SK-N-SH treated with all-trans-retinoic acid at 6 μM for 48 hours (cell line): ENCODE measurements at regions not wholly inside any gene's neighbourhood (a gene's known extent, or its start where the extent isn't known, plus 50 kb on each side); places are given as distances from the start of the nearest gene placed in this dataset.
"Not testable (repeated sequence)": the region's sequence is repeated elsewhere in the genome, so short reads cannot be mapped to it uniquely, and the experiment has no call there.

Source experiments
- ATAC-seq: fragments of 200-7000 bp; cut with Tn5 transposase; 3 replicates; pipeline ENCODE4 v1.9.1; 2020; ENCODE audit warnings: mild to moderate bottlenecking, moderate library complexity
- BACH2 ChIP-seq: fragments of 250-450 bp; sonication (Bioruptor Pico); IDR thresholded peaks from 2 replicates; pipeline ENCODE4 v1.9.0; 2021; ENCODE audit warnings: mild to moderate bottlenecking, borderline replicate concordance
- CSDC2 ChIP-seq: fragments of 250-450 bp; sonication (Bioruptor Pico); IDR thresholded peaks from 2 replicates; pipeline ENCODE4 v1.5.0; 2020; ENCODE audit warnings: mild to moderate bottlenecking, moderate library complexity
- ISL1 ChIP-seq: fragments of 250-450 bp; sonication (Bioruptor Pico); IDR thresholded peaks from 2 replicates; pipeline ENCODE4 v2.1.2; 2022; ENCODE audit warnings: mild to moderate bottlenecking, moderate library complexity
- OSR1 ChIP-seq: fragments of 250-450 bp; sonication (Bioruptor Pico); IDR thresholded peaks from 2 replicates; pipeline ENCODE4 v1.8.0; 2022; ENCODE audit warnings: moderate library complexity, mild to moderate bottlenecking, inconsistent platforms
- PPARA ChIP-seq: fragments of 250-450 bp; sonication (Bioruptor Pico); IDR thresholded peaks from 2 replicates; pipeline ENCODE4 v1.5.0; 2020; ENCODE audit warnings: mild to moderate bottlenecking, borderline replicate concordance
- RARB ChIP-seq: fragments of 250-450 bp; sonication (Bioruptor Pico); IDR thresholded peaks from 2 replicates; pipeline ENCODE4 v1.8.0; 2021; ENCODE audit warnings: mild to moderate bottlenecking, moderate library complexity
- SNAI2 ChIP-seq: fragments of 250-450 bp; sonication (Bioruptor Pico); IDR thresholded peaks from 2 replicates; pipeline ENCODE4 v1.5.0; 2020; ENCODE audit warnings: mild to moderate bottlenecking, moderate library complexity
- TCF4 ChIP-seq: fragments of 250-450 bp; sonication (Bioruptor Pico); IDR thresholded peaks from 2 replicates; pipeline ENCODE4 v1.8.0; 2021; ENCODE audit warnings: mild to moderate bottlenecking, moderate library complexity, borderline replicate concordance
- TOX ChIP-seq: fragments of 250-450 bp; sonication (Bioruptor Pico); IDR thresholded peaks from 2 replicates; pipeline ENCODE4 v1.8.0; 2021; ENCODE audit warnings: mild to moderate bottlenecking, moderate library complexity, borderline replicate concordance
- ZC3H10 ChIP-seq: fragments of 250-450 bp; sonication (Bioruptor Pico); IDR thresholded peaks from 2 replicates; pipeline ENCODE4 v1.5.1; 2021; ENCODE audit warnings: mild to moderate bottlenecking, moderate library complexity
- ZFP3 ChIP-seq: fragments of 250-450 bp; sonication (Bioruptor Pico); IDR thresholded peaks from 2 replicates; pipeline ENCODE4 v1.5.0; 2020; ENCODE audit warnings: mild to moderate bottlenecking, moderate library complexity
- ZFP30 ChIP-seq: fragments of 450-650 bp; formaldehyde crosslinking; IDR thresholded peaks from 2 replicates; pipeline ENCODE4 v1.5.0; 2022; ENCODE audit warnings: mild to moderate bottlenecking, moderate library complexity
- ZNF565 ChIP-seq: fragments of 450-650 bp; formaldehyde crosslinking; conservative IDR thresholded peaks from 2 replicates; pipeline ENCODE4 v1.5.0; 2020; ENCODE audit warnings: low read depth, mild to moderate bottlenecking, moderate library complexity
- ZNF70 ChIP-seq: fragments of 450-650 bp; formaldehyde crosslinking; IDR thresholded peaks from 2 replicates; pipeline ENCODE4 v1.5.0; 2020; ENCODE audit warnings: mild to moderate bottlenecking, moderate library complexity
- ZNF8 ChIP-seq: fragments of 450-650 bp; formaldehyde crosslinking; IDR thresholded peaks from 2 replicates; pipeline ENCODE4 v1.5.0; 2020; ENCODE audit warnings: mild to moderate bottlenecking, moderate library complexity
- TF ChIP-seq, protein P1 (sequence below): fragments of 250-450 bp; sonication (Bioruptor Pico); IDR thresholded peaks from 2 replicates; pipeline ENCODE4 v1.5.1; 2021; ENCODE audit warnings: mild to moderate bottlenecking, moderate library complexity
- TF ChIP-seq, protein P2 (sequence below): fragments of 250-450 bp; sonication (Bioruptor Pico); IDR thresholded peaks from 2 replicates; pipeline ENCODE4 v1.8.0; 2020; ENCODE audit warnings: mild to moderate bottlenecking, moderate library complexity, borderline replicate concordance
- TF ChIP-seq, protein P3 (sequence below): fragments of 250-450 bp; sonication (Bioruptor Pico); IDR thresholded peaks from 2 replicates; pipeline ENCODE4 v1.5.1; 2020; ENCODE audit warnings: low read depth, mild to moderate bottlenecking, moderate library complexity
- TF ChIP-seq, protein P4 (sequence below): fragments of 250-450 bp; sonication (Bioruptor Pico); IDR thresholded peaks from 2 replicates; pipeline ENCODE4 v1.8.0; 2021; ENCODE audit warnings: low read depth, mild to moderate bottlenecking, moderate library complexity, borderline replicate concordance
- TF ChIP-seq, protein P5 (sequence below): fragments of 250-450 bp; sonication (Bioruptor Pico); IDR thresholded peaks from 2 replicates; pipeline ENCODE4 v1.5.0; 2020; ENCODE audit warnings: mild to moderate bottlenecking, moderate library complexity

DNA sequence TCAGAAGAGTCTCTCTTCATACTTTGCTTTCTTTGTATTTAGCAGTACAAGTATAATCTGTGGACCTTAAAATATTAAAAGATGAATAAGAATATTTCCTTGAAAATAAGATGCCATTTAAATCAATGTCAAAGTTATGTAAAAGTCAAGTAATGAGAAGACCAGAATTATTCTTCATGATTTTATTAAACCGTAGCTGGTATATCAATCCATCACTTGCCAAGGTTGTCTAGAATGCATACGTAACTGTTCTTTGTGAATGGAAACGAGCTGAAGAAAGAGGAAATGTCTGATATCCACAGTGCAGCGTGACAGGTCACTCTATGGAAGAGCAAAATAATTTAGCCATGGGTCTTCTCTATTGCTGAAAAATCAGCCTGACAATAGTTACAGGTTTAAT lies 488.7 kb upstream of the CCNG1 start:
- no peak for ATAC-seq
- TF ChIP-seq, protein P1, sequence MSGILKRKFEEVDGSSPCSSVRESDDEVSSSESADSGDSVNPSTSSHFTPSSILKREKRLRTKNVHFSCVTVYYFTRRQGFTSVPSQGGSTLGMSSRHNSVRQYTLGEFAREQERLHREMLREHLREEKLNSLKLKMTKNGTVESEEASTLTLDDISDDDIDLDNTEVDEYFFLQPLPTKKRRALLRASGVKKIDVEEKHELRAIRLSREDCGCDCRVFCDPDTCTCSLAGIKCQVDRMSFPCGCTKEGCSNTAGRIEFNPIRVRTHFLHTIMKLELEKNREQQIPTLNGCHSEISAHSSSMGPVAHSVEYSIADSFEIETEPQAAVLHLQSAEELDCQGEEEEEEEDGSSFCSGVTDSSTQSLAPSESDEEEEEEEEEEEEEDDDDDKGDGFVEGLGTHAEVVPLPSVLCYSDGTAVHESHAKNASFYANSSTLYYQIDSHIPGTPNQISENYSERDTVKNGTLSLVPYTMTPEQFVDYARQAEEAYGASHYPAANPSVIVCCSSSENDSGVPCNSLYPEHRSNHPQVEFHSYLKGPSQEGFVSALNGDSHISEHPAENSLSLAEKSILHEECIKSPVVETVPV (CRISPR knock-in tag), result no peak
- TF ChIP-seq TOX (CRISPR knock-in tag), result no peak

DNA sequence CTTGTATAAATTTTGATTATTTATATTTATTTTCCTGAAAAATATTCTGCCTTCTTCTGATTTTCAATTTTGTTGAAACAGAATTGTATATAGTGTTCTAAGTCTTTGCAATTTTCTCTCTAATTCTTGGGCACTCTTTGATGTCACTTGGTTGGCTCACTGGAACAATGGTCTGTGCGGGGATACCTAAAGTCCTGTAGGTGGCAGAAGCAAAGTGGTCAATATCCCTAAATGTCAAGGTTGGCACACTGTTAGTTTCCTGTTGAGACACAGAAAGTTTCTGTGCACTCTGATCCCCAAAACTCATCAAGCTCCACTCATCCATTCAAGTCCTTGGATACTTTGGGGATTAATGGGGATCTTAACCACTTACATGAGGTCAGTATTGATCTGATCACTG lies 480.8 kb upstream of the CCNG1 start:
- ATAC-seq, result no peak
- no peak for TF ChIP-seq ISL1 (CRISPR knock-in tag)
- TF ChIP-seq ZC3H10 (CRISPR knock-in tag), result no peak
- TF ChIP-seq, protein P1 (CRISPR knock-in tag), result no peak
- no peak for TF ChIP-seq BACH2 (CRISPR knock-in tag)
- TF ChIP-seq, protein P2, sequence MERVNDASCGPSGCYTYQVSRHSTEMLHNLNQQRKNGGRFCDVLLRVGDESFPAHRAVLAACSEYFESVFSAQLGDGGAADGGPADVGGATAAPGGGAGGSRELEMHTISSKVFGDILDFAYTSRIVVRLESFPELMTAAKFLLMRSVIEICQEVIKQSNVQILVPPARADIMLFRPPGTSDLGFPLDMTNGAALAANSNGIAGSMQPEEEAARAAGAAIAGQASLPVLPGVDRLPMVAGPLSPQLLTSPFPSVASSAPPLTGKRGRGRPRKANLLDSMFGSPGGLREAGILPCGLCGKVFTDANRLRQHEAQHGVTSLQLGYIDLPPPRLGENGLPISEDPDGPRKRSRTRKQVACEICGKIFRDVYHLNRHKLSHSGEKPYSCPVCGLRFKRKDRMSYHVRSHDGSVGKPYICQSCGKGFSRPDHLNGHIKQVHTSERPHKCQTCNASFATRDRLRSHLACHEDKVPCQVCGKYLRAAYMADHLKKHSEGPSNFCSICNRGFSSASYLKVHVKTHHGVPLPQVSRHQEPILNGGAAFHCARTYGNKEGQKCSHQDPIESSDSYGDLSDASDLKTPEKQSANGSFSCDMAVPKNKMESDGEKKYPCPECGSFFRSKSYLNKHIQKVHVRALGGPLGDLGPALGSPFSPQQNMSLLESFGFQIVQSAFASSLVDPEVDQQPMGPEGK, result no peak
- TF ChIP-seq RARB (CRISPR knock-in tag), result no peak
- no peak for TF ChIP-seq ZNF565 (CRISPR knock-in tag)
- TF ChIP-seq, protein P3, sequence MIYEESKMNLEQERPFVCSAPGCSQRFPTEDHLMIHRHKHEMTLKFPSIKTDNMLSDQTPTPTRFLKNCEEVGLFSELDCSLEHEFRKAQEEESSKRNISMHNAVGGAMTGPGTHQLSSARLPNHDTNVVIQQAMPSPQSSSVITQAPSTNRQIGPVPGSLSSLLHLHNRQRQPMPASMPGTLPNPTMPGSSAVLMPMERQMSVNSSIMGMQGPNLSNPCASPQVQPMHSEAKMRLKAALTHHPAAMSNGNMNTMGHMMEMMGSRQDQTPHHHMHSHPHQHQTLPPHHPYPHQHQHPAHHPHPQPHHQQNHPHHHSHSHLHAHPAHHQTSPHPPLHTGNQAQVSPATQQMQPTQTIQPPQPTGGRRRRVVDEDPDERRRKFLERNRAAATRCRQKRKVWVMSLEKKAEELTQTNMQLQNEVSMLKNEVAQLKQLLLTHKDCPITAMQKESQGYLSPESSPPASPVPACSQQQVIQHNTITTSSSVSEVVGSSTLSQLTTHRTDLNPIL, result no peak
- no peak for TF ChIP-seq ZFP30 (CRISPR knock-in tag)
- TF ChIP-seq ZFP3 (CRISPR knock-in tag), result no peak
- TF ChIP-seq, protein P4, sequence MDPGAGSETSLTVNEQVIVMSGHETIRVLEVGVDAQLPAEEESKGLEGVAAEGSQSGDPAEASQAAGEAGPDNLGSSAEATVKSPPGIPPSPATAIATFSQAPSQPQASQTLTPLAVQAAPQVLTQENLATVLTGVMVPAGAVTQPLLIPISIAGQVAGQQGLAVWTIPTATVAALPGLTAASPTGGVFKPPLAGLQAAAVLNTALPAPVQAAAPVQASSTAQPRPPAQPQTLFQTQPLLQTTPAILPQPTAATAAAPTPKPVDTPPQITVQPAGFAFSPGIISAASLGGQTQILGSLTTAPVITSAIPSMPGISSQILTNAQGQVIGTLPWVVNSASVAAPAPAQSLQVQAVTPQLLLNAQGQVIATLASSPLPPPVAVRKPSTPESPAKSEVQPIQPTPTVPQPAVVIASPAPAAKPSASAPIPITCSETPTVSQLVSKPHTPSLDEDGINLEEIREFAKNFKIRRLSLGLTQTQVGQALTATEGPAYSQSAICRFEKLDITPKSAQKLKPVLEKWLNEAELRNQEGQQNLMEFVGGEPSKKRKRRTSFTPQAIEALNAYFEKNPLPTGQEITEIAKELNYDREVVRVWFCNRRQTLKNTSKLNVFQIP, result no peak
- no peak for TF ChIP-seq TCF4 (CRISPR knock-in tag)
- TF ChIP-seq PPARA (CRISPR knock-in tag), result no peak
- TF ChIP-seq ZNF70, result no peak
- no peak for TF ChIP-seq OSR1
- TF ChIP-seq, protein P5, sequence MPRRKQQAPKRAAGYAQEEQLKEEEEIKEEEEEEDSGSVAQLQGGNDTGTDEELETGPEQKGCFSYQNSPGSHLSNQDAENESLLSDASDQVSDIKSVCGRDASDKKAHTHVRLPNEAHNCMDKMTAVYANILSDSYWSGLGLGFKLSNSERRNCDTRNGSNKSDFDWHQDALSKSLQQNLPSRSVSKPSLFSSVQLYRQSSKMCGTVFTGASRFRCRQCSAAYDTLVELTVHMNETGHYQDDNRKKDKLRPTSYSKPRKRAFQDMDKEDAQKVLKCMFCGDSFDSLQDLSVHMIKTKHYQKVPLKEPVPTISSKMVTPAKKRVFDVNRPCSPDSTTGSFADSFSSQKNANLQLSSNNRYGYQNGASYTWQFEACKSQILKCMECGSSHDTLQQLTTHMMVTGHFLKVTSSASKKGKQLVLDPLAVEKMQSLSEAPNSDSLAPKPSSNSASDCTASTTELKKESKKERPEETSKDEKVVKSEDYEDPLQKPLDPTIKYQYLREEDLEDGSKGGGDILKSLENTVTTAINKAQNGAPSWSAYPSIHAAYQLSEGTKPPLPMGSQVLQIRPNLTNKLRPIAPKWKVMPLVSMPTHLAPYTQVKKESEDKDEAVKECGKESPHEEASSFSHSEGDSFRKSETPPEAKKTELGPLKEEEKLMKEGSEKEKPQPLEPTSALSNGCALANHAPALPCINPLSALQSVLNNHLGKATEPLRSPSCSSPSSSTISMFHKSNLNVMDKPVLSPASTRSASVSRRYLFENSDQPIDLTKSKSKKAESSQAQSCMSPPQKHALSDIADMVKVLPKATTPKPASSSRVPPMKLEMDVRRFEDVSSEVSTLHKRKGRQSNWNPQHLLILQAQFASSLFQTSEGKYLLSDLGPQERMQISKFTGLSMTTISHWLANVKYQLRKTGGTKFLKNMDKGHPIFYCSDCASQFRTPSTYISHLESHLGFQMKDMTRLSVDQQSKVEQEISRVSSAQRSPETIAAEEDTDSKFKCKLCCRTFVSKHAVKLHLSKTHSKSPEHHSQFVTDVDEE (CRISPR knock-in tag), result no peak
- no peak for TF ChIP-seq CSDC2
- TF ChIP-seq TOX (CRISPR knock-in tag), result no peak

DNA sequence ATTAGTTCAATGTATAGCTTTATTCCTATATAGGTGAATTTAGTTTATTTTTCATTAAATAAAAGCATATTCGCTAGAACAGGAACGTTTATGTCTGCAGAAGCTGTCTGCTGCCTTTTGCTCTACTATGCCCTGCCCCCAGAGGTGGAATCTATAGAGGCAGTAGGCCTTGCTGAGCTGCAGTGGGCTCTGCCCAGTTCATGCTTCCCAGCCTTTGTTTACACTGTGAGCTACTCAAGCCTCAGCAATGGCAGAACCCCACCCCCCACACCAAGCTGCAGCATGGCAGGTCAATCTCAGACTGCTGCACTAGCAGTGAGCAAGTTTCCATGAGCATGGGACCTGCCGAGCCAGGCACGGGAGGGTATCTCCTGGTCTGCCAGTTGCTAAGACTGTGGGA lies 473.3 kb upstream of the CCNG1 start:
- ATAC-seq, result not testable (repeated sequence)

DNA sequence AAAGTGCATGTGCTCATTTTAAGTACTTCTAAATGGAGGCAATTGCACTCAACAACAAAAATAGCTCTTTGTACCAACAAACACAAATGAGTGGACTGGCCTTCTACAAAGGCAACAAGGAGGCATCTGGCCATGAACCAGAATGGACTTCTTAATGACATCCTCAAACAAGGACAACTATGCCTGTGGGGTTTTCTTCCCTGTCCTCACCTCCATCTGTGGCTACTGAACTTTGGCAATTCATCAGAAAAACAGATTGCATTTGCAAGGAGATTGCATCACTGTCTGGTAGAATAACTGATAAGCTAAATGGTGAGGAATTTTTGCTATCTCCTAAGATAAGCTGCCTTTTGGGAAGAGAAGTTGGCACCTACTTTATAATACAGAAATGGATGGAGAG lies 447.3 kb upstream of the CCNG1 start:
- ATAC-seq, result no peak
- TF ChIP-seq SNAI2, result no peak
- TF ChIP-seq, protein P4, result no peak
- no peak for TF ChIP-seq ZNF70
- no peak for TF ChIP-seq ZNF8 (CRISPR knock-in tag)
- TF ChIP-seq, protein P3, result no peak
- TF ChIP-seq, protein P5 (CRISPR knock-in tag), result no peak
- no peak for TF ChIP-seq ZFP3 (CRISPR knock-in tag)
